ENCODE measurements at regions not wholly inside any gene's neighbourhood (a gene's known extent, or its start where the extent isn't known, plus 50 kb on each side); places are given as distances from the start of the nearest gene placed in this dataset.

DNA sequence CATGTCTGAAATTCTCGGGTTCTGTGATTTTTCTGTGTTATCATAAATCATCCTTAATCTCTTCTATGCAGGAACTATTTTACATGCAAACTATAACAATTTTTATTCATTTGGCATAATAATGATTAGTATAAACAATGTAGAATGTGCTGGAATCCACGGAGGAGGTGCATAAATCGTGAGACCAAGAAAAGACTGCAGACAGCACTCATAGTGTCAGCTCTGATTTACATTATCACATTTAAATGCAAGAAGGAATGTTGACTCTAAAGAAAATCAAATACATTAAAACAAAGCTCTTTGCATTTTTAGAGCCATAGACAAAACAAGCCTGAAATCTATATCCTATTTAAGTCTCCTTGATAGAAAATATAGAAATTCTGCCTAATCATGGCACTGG, 501.7 kb upstream of the STXBP6 start:
- TF ChIP-seq, protein P1, sequence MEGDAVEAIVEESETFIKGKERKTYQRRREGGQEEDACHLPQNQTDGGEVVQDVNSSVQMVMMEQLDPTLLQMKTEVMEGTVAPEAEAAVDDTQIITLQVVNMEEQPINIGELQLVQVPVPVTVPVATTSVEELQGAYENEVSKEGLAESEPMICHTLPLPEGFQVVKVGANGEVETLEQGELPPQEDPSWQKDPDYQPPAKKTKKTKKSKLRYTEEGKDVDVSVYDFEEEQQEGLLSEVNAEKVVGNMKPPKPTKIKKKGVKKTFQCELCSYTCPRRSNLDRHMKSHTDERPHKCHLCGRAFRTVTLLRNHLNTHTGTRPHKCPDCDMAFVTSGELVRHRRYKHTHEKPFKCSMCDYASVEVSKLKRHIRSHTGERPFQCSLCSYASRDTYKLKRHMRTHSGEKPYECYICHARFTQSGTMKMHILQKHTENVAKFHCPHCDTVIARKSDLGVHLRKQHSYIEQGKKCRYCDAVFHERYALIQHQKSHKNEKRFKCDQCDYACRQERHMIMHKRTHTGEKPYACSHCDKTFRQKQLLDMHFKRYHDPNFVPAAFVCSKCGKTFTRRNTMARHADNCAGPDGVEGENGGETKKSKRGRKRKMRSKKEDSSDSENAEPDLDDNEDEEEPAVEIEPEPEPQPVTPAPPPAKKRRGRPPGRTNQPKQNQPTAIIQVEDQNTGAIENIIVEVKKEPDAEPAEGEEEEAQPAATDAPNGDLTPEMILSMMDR (conservative IDR thresholded peaks at IDR 0.05 in 1 of 2, IDR thresholded peaks at IDR 0.05 in 1 of 2; ENCODE audit: extremely low read depth in 1 of 2, insufficient read depth in 1 of 2, low read depth in 1 of 2, low read length in 2 of 2): no peak
- TF ChIP-seq EZH2 (IDR thresholded peaks at IDR 0.05; ENCODE audit: borderline replicate concordance, low read length): no peak
